ENCODE measurements at regions not wholly inside any gene's neighbourhood (a gene's known extent, or its start where the extent isn't known, plus 50 kb on each side); places are given as distances from the start of the nearest gene placed in this dataset.
A peak's percentile ranks its signal among the peaks of the same experiment; 100 is the strongest.
"Not testable (repeated sequence)": the region's sequence is repeated elsewhere in the genome, so short reads cannot be mapped to it uniquely, and the experiment has no call there.

DNA sequence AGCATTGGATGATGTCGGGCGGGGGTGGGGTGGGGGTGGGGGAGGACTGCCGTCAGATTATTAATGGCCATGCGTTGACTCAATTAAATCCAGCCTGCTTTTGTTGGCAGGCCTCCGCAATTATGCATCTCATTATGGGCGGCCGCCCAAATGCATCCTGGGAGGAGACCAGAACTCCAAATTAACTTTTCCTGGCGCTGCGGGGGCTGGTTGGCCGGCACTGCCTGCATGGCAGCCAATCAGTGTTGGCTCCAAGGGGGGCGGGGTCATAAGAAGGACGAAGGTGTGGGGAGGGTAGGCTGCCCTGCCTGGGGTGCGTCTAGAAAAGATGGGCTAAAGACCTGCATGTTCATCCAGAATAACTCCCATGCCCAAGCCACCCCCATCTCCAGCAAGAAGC lies 83.9 kb upstream of the PAX2 start:
- no peak for DNase-seq (ENCODE audit: low read depth in 1 of 2, low spot score in 1 of 2)

DNA sequence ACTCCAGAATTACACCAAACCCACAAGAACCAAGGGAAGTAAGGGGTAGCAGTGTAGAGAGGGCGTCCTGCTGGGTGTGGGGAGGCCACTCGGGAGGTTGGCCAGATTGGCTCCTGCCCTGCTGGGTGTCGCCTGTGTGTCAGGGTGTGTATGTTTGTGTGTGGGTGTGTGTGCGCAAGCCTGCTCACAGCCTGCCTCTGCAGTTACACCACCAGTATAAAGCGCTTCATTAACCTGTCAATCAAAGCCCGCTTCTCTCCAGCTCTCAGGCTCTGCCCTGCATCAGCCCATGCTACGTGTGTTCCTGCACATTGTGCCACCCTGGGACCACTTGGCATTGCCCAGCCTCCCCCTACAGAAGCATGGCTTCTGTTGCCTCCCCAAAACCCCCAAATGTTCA lies 83.3 kb upstream of the PAX2 start:
- no peak for DNase-seq (ENCODE audit: low read depth in 1 of 2, low spot score in 1 of 2)

DNA sequence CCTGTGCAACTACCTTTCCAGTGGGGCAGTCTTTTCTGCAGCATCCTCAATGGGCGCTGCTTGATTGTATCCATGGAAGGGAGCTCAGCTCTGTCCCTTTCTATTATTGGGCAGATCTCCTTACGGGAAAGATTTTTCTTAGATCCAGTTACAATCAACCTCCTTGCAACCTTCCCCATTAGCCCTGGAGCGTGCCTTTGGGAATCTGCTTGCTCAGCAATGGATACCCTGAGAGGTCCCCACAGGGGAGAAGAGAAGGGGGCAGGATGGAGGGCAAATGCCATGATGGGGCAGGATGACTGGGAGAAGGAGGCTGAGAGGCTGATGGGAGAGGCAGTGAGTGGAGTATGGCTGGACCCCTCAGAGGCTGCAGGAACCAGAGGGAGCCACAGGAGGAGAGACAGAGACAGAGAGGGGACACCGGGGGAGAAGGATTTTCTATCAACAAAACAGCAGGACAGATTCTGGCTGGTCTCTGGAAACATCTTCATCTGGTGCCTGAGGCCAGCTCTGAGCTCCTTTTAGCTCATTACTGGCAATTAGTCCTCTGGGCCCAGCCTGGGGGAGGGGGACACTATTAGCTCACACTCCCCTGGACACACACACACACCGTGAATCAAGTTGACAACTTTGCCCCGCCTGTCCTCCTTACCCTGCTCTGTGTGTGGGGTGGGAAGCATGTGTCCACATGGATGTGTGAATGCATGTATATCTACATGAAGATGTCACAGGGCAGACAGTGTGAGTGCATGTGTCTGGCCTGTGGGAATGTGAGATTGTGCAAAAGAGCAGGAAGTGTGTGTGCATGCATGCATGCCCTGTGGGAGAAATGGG lies 80.8 kb upstream of the PAX2 start:
- DNase-seq (ENCODE audit: low read depth in 1 of 2, low spot score in 1 of 2): no peak

DNA sequence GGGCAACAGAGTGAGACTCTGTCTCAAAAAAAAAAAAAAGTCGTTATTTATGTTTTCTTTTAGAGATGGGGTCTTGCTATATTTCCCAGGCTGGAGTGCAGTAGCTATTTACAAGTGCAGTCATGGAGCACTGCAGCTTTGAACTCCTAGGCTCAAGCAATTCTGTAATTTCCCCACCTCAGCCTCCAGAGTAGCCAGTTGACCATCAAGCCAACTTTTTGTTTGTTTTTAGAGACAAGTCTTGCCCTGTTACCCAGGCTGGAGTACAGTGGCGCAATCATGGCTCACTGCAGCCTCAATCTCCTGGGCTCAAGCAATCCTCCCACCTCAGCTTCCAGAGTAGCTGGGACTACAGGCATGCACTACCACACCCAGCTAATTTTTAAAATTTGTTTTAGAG lies 78.7 kb upstream of the PAX2 start:
- DNase-seq (ENCODE audit: low read depth in 1 of 2, low spot score in 1 of 2): not testable (repeated sequence)

DNA sequence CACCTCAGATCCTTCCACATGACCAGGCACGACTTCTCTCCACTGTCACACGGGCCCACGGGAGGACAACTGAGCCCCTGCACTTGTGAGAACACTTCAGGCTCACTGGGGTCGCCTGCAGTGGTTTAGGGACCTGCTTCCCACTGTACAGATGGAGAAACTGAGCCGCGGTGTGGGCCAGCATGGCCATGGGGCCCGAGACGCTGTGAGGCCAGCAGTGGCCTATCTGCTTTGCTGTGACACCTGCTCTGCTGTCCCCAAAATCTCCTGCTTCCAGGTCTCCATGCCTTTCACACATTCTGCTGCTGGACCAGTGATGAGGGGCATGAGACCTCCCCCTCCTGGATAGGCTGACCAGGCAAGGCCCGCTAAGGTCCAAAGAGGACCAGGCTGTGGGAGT lies 75.8 kb upstream of the PAX2 start:
- no peak for DNase-seq (ENCODE audit: low read depth in 1 of 2, low spot score in 1 of 2)

DNA sequence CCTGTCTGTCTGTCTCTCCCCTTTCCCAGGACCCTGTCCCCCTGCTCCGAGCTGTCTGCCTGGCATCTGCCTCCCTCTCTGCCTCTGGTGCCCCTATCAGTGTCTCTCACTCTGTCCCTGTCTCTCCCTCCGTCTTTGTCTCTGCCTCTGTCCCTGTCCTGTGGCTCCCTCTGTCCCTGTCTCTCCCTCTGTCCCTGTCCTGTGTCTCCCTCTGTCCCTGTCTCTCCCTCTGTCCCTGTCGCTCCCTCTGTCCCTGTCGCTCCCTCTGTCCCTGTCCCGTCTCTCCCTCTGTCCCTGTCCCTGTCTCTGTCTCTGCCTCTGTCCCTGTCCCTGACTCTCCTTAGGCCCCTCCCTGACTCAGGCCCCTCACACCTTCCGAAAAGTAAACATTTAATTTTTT lies 75.0 kb upstream of the PAX2 start:
- DNase-seq (ENCODE audit: low read depth in 1 of 2, low spot score in 1 of 2): no peak

DNA sequence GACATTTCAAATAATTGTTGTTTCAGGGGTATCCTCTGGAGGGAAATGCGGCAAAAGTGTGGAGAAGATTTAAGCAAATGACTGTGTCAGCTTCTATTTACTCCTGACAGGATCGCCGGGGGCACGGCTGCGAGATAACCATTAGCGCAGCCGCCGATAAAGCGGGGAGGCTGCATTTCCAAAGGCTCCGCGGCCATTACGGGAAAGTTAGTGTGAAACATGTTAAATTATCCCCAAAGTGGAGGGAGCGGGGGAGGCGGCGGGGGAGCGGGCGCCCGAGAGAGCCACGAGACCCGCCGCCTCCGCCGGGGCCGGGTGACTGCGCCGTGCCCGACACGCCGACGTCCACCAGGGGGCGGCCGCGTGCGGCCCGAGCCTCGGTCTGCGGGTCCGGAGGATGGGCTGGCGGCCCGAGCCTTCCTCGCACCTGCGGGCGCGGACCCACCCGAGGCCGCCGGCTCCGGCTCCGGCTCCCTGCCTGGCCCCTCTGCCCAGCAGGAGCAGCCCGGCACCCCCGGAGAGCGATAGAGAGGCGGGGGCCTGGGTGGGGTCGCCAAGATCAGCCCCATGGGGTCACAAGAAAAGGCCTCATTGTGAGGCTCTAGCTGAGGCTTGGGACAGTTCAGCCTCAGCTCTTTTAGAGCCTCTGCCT lies 74.4 kb upstream of the PAX2 start:
- DNase-seq (ENCODE audit: low read depth in 1 of 2, low spot score in 1 of 2): peak; percentile 31 to 46

DNA sequence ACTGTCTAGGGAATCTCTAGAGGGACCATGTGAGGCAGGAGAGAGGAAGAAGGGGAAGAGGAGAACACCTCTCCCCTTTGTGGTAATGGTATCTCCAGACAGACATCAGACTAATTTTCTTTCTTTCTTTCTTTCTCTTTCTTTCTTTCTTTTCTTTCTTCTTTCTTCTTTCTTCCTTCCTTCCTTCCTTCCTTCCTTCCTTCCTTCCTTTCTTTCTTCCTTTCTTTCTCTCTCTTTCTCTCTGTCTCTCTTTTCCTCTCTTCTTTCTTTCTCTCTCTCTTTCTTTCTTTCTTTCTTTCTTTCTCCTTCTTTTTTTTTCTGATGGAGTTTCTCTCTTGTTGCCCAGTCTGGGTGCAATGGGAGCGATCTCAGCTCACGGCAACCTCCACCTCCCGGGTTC lies 73.2 kb upstream of the PAX2 start:
- DNase-seq (ENCODE audit: low read depth in 1 of 2, low spot score in 1 of 2): no peak

DNA sequence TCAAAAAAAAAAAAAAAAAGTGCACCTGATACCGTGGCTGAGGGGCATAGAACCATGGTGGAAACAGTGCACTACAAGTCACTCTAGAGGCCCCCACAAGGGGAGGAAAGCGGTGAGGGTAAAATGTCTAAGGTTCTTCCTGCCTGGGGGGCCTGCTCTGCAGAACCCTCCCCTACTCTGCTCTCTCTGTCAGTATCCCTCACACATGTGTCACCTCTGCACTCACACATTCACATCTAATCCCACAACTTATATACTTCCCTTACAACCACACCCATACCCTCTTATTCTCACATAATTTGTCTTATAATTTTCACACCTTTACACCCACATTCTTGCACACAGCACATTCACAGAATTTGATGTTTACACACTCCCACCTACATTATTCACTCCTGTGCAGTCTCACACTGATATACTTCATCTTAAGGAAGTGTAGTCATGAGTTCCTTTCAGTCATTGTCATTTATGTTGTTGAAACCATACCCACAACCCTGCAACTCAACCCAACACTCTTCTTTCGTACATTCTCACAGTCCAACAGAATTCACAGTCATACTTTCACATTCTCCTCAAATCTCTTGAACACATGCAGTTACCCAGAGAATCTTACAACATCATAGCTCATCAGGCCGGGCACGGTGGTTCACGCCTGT lies 68.0 kb upstream of the PAX2 start:
- DNase-seq (ENCODE audit: low read depth in 1 of 2, low spot score in 1 of 2): no peak

DNA sequence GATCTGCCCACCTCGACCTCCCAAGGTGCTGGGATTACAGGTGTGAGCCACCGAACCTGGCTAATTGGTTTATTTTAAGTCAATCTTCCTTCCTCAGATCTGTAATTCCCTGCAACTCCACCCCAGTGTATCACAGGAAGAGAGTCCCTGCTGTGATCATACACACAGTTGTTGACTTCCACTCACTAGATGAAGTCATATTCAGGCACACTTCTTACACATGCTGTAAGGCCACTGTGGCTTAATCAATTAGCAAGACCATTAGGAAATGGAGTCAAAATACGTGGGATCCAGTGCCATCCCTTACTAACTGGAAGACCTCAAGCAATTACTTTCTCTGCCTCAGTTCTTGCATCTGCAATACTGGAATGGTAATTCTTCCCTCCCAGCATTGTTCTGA lies 66.1 kb upstream of the PAX2 start:
- no peak for DNase-seq (ENCODE audit: low read depth in 1 of 2, low spot score in 1 of 2)

DNA sequence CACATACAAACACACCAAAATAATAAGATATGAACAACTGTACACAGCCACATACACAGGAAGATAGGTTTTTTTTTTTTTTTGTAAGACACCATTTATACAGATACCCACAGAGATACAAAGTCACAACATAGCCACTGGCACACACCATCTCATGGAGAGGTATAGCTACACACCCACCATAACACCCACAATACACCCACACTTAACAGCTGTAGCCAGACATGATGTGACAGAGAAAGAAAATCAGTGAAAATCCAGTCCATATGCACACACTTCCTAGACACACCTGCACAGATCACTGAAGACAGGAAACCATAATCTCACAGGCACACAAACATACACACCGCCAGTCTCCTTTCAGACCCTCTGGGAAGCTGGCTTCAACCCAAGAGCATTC lies 62.4 kb upstream of the PAX2 start:
- DNase-seq (ENCODE audit: low read depth in 1 of 2, low spot score in 1 of 2): no peak

DNA sequence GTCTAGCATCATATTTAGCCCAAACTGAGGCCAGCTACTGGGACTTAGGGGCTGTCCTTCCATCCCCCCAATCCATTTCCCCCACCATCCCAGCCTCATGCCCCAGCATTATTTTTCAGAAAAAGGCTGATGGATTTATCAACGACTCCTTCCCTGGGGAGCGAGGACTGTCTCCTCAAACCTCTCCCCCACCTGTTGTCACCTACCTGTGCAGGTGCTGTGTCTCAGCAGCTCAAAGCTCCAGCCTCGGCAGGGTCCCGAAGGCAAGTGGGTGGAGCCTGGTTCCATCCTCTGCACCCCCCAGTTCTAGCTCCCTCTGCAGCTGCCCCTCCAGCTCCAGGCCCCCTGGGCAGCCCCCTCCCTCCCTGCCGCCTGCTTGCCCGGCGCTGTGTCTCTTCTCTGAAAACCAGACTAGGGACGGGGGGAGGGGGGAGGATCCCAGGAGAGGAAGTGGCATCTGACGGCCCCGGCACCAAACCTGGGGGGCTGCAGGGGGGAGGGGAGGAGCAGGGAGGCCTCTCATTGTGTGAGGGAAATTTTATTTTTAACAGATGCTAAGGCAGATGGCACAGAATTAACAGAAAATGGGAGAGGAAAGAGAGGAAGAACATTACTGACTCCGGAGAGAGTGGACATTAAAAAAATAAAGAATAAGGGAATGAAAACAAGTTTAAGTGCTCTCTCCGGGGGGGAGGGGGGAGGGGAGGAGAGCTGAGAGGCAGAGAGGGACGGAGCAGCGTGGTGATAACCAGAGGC lies 61.7 kb upstream of the PAX2 start:
- no peak for DNase-seq (ENCODE audit: low read depth in 1 of 2, low spot score in 1 of 2)

DNA sequence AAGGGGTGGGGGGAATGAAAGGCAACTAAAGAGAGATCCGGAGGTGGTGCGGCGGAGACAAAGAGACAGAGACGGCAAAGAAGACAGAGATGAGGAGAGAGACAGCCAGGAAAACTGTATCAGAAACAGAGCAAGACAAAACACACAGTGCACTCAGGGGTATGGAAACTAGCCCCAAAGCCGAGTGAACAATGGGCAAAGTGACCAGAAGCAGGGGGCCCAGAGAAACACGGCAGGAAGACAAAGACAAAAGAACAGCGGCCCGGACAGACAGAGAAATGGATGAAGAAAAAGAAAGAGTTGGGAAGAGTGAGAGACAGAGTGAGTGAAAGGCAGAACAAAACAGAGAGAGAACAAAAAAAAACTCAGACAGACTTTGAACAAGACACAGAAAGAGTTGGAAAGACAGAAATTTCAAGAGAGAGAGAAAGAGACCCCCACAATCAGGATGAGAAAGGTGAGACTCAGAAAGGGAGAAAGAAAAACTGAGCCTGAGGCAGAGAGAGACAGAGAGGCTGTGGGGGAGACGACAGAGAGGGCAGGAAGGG lies 60.6 kb upstream of the PAX2 start:
- no peak for DNase-seq (ENCODE audit: low read depth in 1 of 2, low spot score in 1 of 2)

DNA sequence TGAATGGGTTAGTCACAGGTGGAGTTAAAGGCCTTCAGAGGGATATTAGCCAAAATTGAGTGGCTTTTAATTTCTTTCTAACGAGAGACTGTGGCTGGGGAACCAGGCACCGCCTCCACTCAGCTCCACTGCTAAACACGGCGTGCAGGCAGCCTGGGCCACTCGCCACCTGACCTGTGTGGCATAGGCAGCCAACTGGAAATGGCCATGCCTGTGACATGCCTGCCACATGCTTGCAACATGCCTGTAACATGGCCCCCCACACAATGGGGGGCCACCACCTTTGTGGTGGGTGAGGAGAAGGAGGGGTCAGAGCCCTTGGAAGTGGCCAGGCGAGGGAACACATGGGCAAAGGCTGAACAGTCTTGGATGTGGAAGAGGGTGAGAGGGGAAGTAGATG lies 60.1 kb upstream of the PAX2 start:
- no peak for DNase-seq (ENCODE audit: low read depth in 1 of 2, low spot score in 1 of 2)

DNA sequence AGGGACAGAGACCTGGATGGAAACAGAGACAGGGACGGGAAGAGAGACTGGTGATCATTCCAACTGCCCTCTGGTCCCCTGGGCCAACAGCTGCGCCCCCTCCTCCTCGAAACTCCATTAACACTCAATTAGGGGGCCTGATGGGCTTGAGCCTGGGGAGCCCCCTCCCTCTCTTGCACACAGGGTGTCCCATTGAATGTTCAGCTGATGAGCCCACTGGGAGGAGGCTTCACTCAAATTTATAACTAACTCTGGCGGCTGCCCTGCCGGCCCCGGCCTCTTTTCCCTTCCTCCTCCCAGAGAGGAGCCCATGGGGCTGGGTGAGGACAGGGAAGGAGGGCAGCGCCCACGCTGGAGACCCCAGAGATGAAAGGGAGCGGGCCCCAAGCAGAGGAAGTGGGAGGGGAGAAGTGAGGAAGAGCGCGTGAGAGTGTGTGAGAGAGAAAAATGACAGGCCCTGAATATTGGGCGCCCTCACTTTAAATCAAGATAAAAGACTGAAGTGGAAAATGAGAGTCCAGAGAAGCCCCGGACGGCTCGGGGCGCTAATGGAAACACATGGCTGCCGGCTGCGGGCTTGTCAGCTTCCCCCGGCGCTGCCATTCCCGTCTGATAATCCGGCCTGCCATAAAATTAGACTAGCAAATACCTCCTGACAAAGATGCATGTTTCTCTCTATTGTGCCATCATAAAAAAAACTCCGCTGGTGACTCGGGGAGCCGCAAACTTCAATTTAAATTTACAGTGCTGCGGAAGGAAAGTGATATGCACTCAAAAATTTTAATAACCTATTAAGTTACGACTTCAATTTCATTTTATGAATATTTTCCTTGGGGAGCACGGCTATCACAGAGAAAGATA lies 58.0 kb upstream of the PAX2 start:
- DNase-seq (ENCODE audit: low read depth in 1 of 2, low spot score in 1 of 2): no peak

DNA sequence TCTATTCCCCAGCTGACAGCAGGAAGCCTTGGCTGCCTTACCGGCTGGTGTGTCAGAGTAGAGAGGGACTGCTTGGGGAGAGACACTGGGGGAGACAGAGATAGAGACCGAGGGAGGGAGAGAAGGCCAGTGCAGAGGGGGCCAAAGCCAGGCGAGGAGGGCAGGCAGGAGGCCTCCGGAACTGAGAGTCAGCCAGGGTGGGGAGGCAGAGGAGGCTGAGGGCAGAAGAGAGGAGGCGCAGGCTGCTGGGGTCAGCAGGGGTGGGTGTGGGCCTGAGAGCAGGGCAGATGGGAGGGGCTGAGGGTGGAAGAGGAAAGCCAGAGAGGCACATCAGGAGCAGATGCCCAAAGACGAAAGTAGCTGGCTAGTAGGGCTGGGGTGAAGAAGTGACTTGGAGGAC lies 57.2 kb upstream of the PAX2 start:
- no peak for DNase-seq (ENCODE audit: low read depth in 1 of 2, low spot score in 1 of 2)

DNA sequence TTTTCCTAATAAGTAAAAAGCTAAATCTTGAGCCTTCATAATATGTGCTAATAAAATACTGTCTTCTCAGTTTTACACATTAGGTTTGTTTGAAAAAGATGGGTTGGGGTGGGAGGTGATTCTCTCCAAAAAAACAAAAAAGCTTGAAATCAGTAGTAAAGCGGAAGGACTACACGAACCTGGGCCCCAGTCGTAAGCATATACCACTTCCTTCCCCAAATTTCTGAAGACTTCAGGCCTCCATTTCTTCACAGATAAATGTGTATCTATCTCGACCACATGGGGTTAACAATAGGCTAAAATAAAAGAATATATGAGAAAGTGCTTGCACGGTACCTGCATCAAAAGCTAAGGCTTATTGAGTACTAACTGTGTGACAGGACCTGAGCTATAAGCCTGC lies 51.6 kb upstream of the PAX2 start:
- no peak for DNase-seq (ENCODE audit: low read depth in 1 of 2, low spot score in 1 of 2)

Measured in activated T-helper 1 cell treated with anti-CD3 and anti-CD28 coated beads, Interleukin-2, amount 50 U/mL, for 16 hours (primary cell).